Esophagus (tissue), 2 donors: ENCODE measurements at regions not wholly inside any gene's neighbourhood (a gene's known extent, or its start where the extent isn't known, plus 50 kb on each side); places are given as distances from the start of the nearest gene placed in this dataset.

ENCODE experiments used
- H3K27ac ChIP-seq, 2 donors: one replicate each; pipeline ENCODE4 v1.5.1; 2013; ENCODE audit warnings: low read depth in 2 of 2, mild to moderate bottlenecking in 2 of 2, inconsistent platforms in 1 of 2, low read length in 1 of 2, moderate library complexity in 1 of 2
- H3K27me3 ChIP-seq, 2 donors: one replicate each; pipeline ENCODE4 v1.6.1; 2013; ENCODE audit warnings: low read length in 2 of 2, control low read depth in 1 of 2, mild to moderate bottlenecking in 1 of 2; ENCODE audit not compliant: insufficient read depth in 2 of 2, control insufficient read depth in 1 of 2
- H3K36me3 ChIP-seq, 2 donors: one replicate each; pipeline ENCODE4 v1.6.1; 2013; ENCODE audit warnings: low read length in 1 of 2; ENCODE audit not compliant: control insufficient read depth in 2 of 2, insufficient read depth in 2 of 2
- H3K4me1 ChIP-seq, 2 donors: one replicate each; pipeline ENCODE4 v1.6.1; 2013; ENCODE audit warnings: low read length in 1 of 2; ENCODE audit not compliant: control insufficient read depth in 2 of 2, insufficient read depth in 2 of 2
- H3K4me3 ChIP-seq, 2 donors: one replicate each; pipeline ENCODE4 v1.5.1; 2013; ENCODE audit warnings: low read length in 2 of 2, mild to moderate bottlenecking in 2 of 2, low read depth in 1 of 2, moderate library complexity in 1 of 2
- H3K9me3 ChIP-seq, 2 donors: one replicate each; pipeline ENCODE4 v1.6.1; 2013; ENCODE audit warnings: mild to moderate bottlenecking in 2 of 2, low read depth in 1 of 2, low read length in 1 of 2, moderate library complexity in 1 of 2; ENCODE audit not compliant: control insufficient read depth in 2 of 2, insufficient read depth in 1 of 2
- WGBS, 2 donors: extraction: QIAGEN DNeasy Blood & Tissue Kit; methylation state at CpG; one replicate each; pipeline ENCODE4 v1.1.7; 2013; 5-methylcytosine and 5-hydroxymethylcytosine counted together
- donor health status: healthy with polysubstance abuse.
- donor health status: Bipolar disorder and iron deficiency.

GRCh38 chr3:158918451-158918850 is 116.6 kb downstream of the MFSD1 start:
- Histone ChIP-seq H3K4me1 (no peaks in the 10 kb centered on the region), H3K4me3 (no peak overlapping the region), H3K27me3 (no peaks in the 10 kb centered on the region), H3K27ac (no peak overlapping the region), H3K36me3 (no peaks in the 10 kb centered on the region), H3K9me3 (no peaks in the 10 kb centered on the region)
- WGBS, 2 donors: 90 to 96% methylated on average over 2 of the region's 2 CpGs

- H3K4me1 ChIP-seq: no peaks in the 10 kb centered on the region
- no peak overlapping the region for H3K27ac ChIP-seq
- no peak overlapping the region for H3K4me3 ChIP-seq
- H3K36me3 ChIP-seq: no peaks in the 10 kb centered on the region
- no peaks in the 10 kb centered on the region for H3K27me3 ChIP-seq
- no peaks in the 10 kb centered on the region for H3K9me3 ChIP-seq
Measured at GRCh38 chr3:158920371-158920770, 118.5 kb downstream of the MFSD1 start.

GRCh38 chr3:158925021-158925420 is 123.2 kb downstream of the MFSD1 start:
- WGBS, 2 donors: 41 to 52% methylated on average over 5 of the region's 5 CpGs
- H3K4me1 ChIP-seq: no peaks in the 10 kb centered on the region
- no peaks in the 10 kb centered on the region for H3K27me3 ChIP-seq
- H3K4me3 ChIP-seq: no peak overlapping the region
- no peaks in the 10 kb centered on the region for H3K9me3 ChIP-seq
- H3K36me3 ChIP-seq: no peaks in the 10 kb centered on the region
- H3K27ac ChIP-seq: no peak overlapping the region

GRCh38 chr3:158925828-158926494 is 124.1 kb downstream of the MFSD1 start:
- Histone ChIP-seq H3K4me1 (no peaks in the 10 kb centered on the region), H3K36me3 (no peaks in the 10 kb centered on the region), H3K27me3 (no peaks in the 10 kb centered on the region), H3K9me3 (no peaks in the 10 kb centered on the region), H3K27ac (no peak overlapping the region), H3K4me3 (no peak overlapping the region)
- WGBS, 2 donors: 32 to 52% methylated on average over 5 of the region's 5 CpGs

- no peaks in the 10 kb centered on the region for H3K36me3 ChIP-seq
- WGBS, 2 donors: 60 to 70% methylated on average over 5 of the region's 5 CpGs
Measured at GRCh38 chr3:158935846-158936245, 134.0 kb downstream of the MFSD1 start.

GRCh38 chr3:158936530-158937113 is 134.8 kb downstream of the MFSD1 start:
- H3K27me3 ChIP-seq: peaks cover 0 to 3% of the 10 kb centered on the region in 2 donors
- 76 to 78% methylated on average over 12 of the region's 12 CpGs for WGBS, 2 donors
- H3K9me3 ChIP-seq: peaks cover 0 to 3% of the 10 kb centered on the region in 2 donors
- no peak overlapping the region for H3K4me3 ChIP-seq
- H3K36me3 ChIP-seq: no peaks in the 10 kb centered on the region
- H3K27ac ChIP-seq: no peak overlapping the region
- no peaks in the 10 kb centered on the region for H3K4me1 ChIP-seq

More at GRCh38 chr3:158935846-158936245, 134.0 kb downstream of the MFSD1 start:
- Histone ChIP-seq H3K27ac (no peak overlapping the region), H3K4me1 (no peaks in the 10 kb centered on the region), H3K27me3 (peaks cover 0 to 3% of the 10 kb centered on the region in 2 donors), H3K4me3 (no peak overlapping the region), H3K9me3 (peaks cover 0 to 3% of the 10 kb centered on the region in 2 donors)

GRCh38 chr3:158950178-158950901 is 148.5 kb downstream of the MFSD1 start:
- Histone ChIP-seq H3K4me1 (no peaks in the 10 kb centered on the region), H3K27me3 (no peaks in the 10 kb centered on the region), H3K36me3 (no peaks in the 10 kb centered on the region), H3K9me3 (no peaks in the 10 kb centered on the region), H3K4me3 (no peak overlapping the region), H3K27ac (no peak overlapping the region)
- 85 to 87% methylated on average over 8 of the region's 8 CpGs for WGBS, 2 donors

GRCh38 chr3:158953131-158953530 is 151.3 kb downstream of the MFSD1 start:
- 77 to 82% methylated on average over 1 of the region's 1 CpG for WGBS, 2 donors

GRCh38 chr3:158954420-158954819 is 152.6 kb downstream of the MFSD1 start:
- Histone ChIP-seq H3K4me3 (no peak overlapping the region), H3K27me3 (no peaks in the 10 kb centered on the region), H3K27ac (no peak overlapping the region), H3K36me3 (no peaks in the 10 kb centered on the region), H3K4me1 (no peaks in the 10 kb centered on the region), H3K9me3 (no peaks in the 10 kb centered on the region)
- WGBS, 2 donors: 68 to 78% methylated on average over 2 of the region's 2 CpGs

More at GRCh38 chr3:158953131-158953530, 151.3 kb downstream of the MFSD1 start:
- Histone ChIP-seq H3K4me3 (no peak overlapping the region), H3K4me1 (no peaks in the 10 kb centered on the region), H3K9me3 (no peaks in the 10 kb centered on the region), H3K36me3 (no peaks in the 10 kb centered on the region), H3K27me3 (no peaks in the 10 kb centered on the region), H3K27ac (no peak overlapping the region)
